Esophagus squamous epithelium (tissue), 5 donors: ENCODE measurements at regions not wholly inside any gene's neighbourhood (a gene's known extent, or its start where the extent isn't known, plus 50 kb on each side); places are given as distances from the start of the nearest gene placed in this dataset.

Experiments
- DNase-seq: peaks from one replicate; lab custom pipeline; 2025; lab: John Stamatoyannopoulos, UW
- H3K27ac ChIP-seq, 4 donors: fragments of 200-600 bp; sonication (generic); one replicate each; pipeline ENCODE4 v1.5.1; 2016 to 2019; ENCODE audit warnings: mild to moderate bottlenecking in 1 of 4
- H3K27me3 ChIP-seq, 4 donors: fragments of 200-600 bp; sonication (generic); 1 replicate in 3 of 4; 2 replicates in 1 of 4; pipeline versions ENCODE4 v1.5.1 to v1.6.0; 2017 to 2021; ENCODE audit warnings: antibody characterized with exemption in 1 of 4
- H3K36me3 ChIP-seq, 3 donors: fragments of 200-600 bp; sonication (generic); one replicate each; pipeline ENCODE4 v1.5.1; 2016 to 2019
- H3K4me1 ChIP-seq, 3 donors: fragments of 200-600 bp; sonication (generic); one replicate each; pipeline ENCODE4 v1.5.1; 2017 to 2019
- H3K4me3 ChIP-seq, 4 donors: fragments of 200-600 bp; sonication (generic); 1 replicate in 3 of 4; 2 replicates in 1 of 4; pipeline ENCODE4 v1.5.1; 2016 to 2019; ENCODE audit warnings: mild to moderate bottlenecking in 2 of 4, moderate library complexity in 1 of 4
- H3K9me3 ChIP-seq, 3 donors: fragments of 200-600 bp; sonication (generic); one replicate each; pipeline ENCODE4 v1.5.1; 2016 to 2019
- POLR2A ChIP-seq, 4 donors: fragments of 450-650 bp; IDR thresholded peaks; one replicate each; pipeline ENCODE4 v1.6.1; 2017; ENCODE audit warnings: antibody characterized with exemption in 4 of 4, mild to moderate bottlenecking in 4 of 4, moderate library complexity in 3 of 4
- WGBS, 2 donors: methylation state at CpG; one replicate each; pipeline ENCODE4 v1.1.5; 2018; 5-methylcytosine and 5-hydroxymethylcytosine counted together
- intact Hi-C: fragments of 100-400 bp; cut with DNase I; formaldehyde crosslinking; loops from one replicate; pipeline ENCODE4 v1.15.0; 2022
- TF ChIP-seq, protein P1 (sequence below), 6 experiments: fragments of 450-650 bp in 4 of 6; fragments of 200-600 bp in 2 of 6; sonication (generic) in 2 of 6; IDR thresholded peaks; one replicate each; pipeline ENCODE4 v1.5.1; 2016 to 2019; ENCODE audit warnings: antibody characterized with exemption in 6 of 6, mild to moderate bottlenecking in 4 of 6, moderate library complexity in 4 of 6
- donor health status: DM: yes; HTN: yes; CAD: no.

DNA sequence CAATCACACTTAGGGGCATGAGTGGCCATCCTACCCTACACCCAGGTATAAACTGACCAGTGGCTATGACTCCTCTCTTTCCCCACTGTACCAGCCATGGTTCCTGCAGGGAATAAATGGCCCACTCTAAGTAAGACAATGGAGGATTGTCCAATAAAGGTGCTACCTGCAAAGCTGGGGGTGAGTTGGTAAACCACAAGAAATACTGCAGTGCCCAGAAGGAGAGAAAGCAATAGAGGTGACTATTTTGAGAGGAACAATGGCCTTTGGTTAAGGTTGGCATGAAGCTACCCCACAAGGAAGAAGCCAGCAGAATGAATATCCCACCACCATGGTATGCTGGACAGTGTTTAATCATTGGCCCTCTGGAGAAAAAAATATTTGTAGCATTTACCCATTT, 233.3 kb upstream of the ECI2 start:
- intact Hi-C loops, result loop anchor here (10.0 kb wide), 1 partner anchor 406 kb away; the partner anchor contains the start of gene CDYL
- DNase-seq, result no peak
- H3K36me3 ChIP-seq, result no peaks in the 10 kb centered on the region
- TF ChIP-seq, protein P1, sequence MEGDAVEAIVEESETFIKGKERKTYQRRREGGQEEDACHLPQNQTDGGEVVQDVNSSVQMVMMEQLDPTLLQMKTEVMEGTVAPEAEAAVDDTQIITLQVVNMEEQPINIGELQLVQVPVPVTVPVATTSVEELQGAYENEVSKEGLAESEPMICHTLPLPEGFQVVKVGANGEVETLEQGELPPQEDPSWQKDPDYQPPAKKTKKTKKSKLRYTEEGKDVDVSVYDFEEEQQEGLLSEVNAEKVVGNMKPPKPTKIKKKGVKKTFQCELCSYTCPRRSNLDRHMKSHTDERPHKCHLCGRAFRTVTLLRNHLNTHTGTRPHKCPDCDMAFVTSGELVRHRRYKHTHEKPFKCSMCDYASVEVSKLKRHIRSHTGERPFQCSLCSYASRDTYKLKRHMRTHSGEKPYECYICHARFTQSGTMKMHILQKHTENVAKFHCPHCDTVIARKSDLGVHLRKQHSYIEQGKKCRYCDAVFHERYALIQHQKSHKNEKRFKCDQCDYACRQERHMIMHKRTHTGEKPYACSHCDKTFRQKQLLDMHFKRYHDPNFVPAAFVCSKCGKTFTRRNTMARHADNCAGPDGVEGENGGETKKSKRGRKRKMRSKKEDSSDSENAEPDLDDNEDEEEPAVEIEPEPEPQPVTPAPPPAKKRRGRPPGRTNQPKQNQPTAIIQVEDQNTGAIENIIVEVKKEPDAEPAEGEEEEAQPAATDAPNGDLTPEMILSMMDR (IDR thresholded peaks at IDR 0.05), result no peak
- TF ChIP-seq POLR2A (IDR thresholded peaks at IDR 0.05), result no peak
- no peaks in the 10 kb centered on the region for H3K27me3 ChIP-seq
- H3K4me3 ChIP-seq, result no peak overlapping the region
- no peaks in the 10 kb centered on the region for H3K9me3 ChIP-seq
- H3K27ac ChIP-seq, result no peak overlapping the region
- H3K4me1 ChIP-seq, result peaks cover 0 to 9% (median 0%) of the 10 kb centered on the region in 3 donors

GRCh38 chr6:4367643-4368042, 232.3 kb upstream of the ECI2 start:
- Histone ChIP-seq H3K27ac (no peak overlapping the region), H3K36me3 (no peaks in the 10 kb centered on the region), H3K9me3 (no peaks in the 10 kb centered on the region), H3K4me3 (no peak overlapping the region), H3K27me3 (no peaks in the 10 kb centered on the region), H3K4me1 (peaks cover 0 to 9% (median 0%) of the 10 kb centered on the region in 3 donors)
- intact Hi-C loops, result loop anchor here (10.0 kb wide), 1 partner anchor 407 kb away; the partner anchor contains the start of gene CDYL
- WGBS, 2 donors, result 57 to 85% methylated on average over 1 of the region's 1 CpG
- no peak for TF ChIP-seq POLR2A (IDR thresholded peaks at IDR 0.05)
- TF ChIP-seq, protein P1 (IDR thresholded peaks at IDR 0.05), result no peak
- no peak for DNase-seq

- H3K4me1 ChIP-seq, result peaks cover 0 to 9% (median 0%) of the 10 kb centered on the region in 3 donors
- H3K36me3 ChIP-seq, result no peaks in the 10 kb centered on the region
- H3K27ac ChIP-seq, result no peak overlapping the region
- H3K4me3 ChIP-seq, result no peak overlapping the region
- H3K27me3 ChIP-seq, result no peaks in the 10 kb centered on the region
- H3K9me3 ChIP-seq, result no peaks in the 10 kb centered on the region
- DNase-seq, result no peak
- 76 to 81% methylated on average over 11 of the region's 11 CpGs for WGBS, 2 donors
- no peak for TF ChIP-seq POLR2A (IDR thresholded peaks at IDR 0.05)
- TF ChIP-seq, protein P1 (IDR thresholded peaks at IDR 0.05), result no peak
- intact Hi-C loops, result loop anchor here (10.0 kb wide), 1 partner anchor 408 kb away; the partner anchor contains the start of gene CDYL
These were observed 231.4 kb upstream of the ECI2 start for GRCh38 chr6:4366635-4367395.

- no peaks in the 10 kb centered on the region for H3K27me3 ChIP-seq
- H3K4me3 ChIP-seq, result no peak overlapping the region
- no peak for DNase-seq
- H3K9me3 ChIP-seq, result no peaks in the 10 kb centered on the region
- intact Hi-C loops, result loop anchor here (10.0 kb wide), 1 partner anchor 409 kb away; the partner anchor contains the start of gene CDYL
- TF ChIP-seq POLR2A (IDR thresholded peaks at IDR 0.05), result no peak
- TF ChIP-seq, protein P1 (IDR thresholded peaks at IDR 0.05), result no peak
- H3K36me3 ChIP-seq, result no peaks in the 10 kb centered on the region
- WGBS, 2 donors, result 58 to 74% methylated on average over 3 of the region's 3 CpGs
- H3K4me1 ChIP-seq, result peaks cover 0 to 9% (median 0%) of the 10 kb centered on the region in 3 donors
- no peak overlapping the region for H3K27ac ChIP-seq
These were observed 230.3 kb upstream of the ECI2 start for GRCh38 chr6:4365686-4366085.

DNA sequence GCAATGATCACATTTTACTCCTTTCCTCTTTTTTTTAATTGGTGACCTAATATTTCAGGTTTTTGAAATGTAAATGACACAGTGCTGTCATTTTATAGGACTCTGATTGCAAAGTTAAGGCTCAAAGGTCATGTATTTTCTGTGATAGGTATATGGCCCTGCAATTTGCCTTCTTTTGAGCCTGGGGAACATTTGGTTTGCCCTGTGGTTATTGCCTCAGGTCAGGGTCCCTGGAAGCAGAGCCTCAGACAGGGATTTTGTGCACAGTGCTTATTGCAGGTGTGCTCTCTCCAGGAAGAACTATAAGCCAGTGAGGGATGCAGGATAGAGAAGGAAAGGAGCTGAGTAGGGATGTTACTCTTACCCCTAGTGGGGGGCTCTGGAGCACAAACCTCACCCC, 229.3 kb upstream of the ECI2 start:
- TF ChIP-seq, protein P1 (IDR thresholded peaks at IDR 0.05), result no peak
- TF ChIP-seq POLR2A (IDR thresholded peaks at IDR 0.05), result no peak
- Histone ChIP-seq H3K27me3 (no peaks in the 10 kb centered on the region), H3K27ac (no peak overlapping the region), H3K9me3 (no peaks in the 10 kb centered on the region), H3K4me1 (peaks cover 0 to 5% (median 0%) of the 10 kb centered on the region in 3 donors), H3K4me3 (no peak overlapping the region), H3K36me3 (no peaks in the 10 kb centered on the region)
- no peak for DNase-seq
- intact Hi-C loops, result loop anchor here (10.0 kb wide), 1 partner anchor 410 kb away; the partner anchor contains the start of gene CDYL
